ENCODE measurements at regions not wholly inside any gene's neighbourhood (a gene's known extent, or its start where the extent isn't known, plus 50 kb on each side); places are given as distances from the start of the nearest gene placed in this dataset.

GRCh38 chr14:95428557-95428956 lies 87.9 kb downstream of the SYNE3 start:
- no peak overlapping the region for H3K4me3 ChIP-seq (ENCODE audit: low read depth, low read length)
- no peak for TF ChIP-seq CTCF (conservative IDR thresholded peaks at IDR 0.05; ENCODE audit: low read depth, low read length)
- no peak for DNase-seq (ENCODE audit: low read depth)

- TF ChIP-seq CTCF (conservative IDR thresholded peaks at IDR 0.05; ENCODE audit: low read depth, low read length), result no peak
- DNase-seq (ENCODE audit: low read depth), result no peak
These were observed 90.4 kb downstream of the SYNE3 start for GRCh38 chr14:95426116-95426475.

GRCh38 chr14:95425369-95426115 lies 90.9 kb downstream of the SYNE3 start:
- TF ChIP-seq CTCF (conservative IDR thresholded peaks at IDR 0.05; ENCODE audit: low read depth, low read length), result no peak
- H3K4me3 ChIP-seq (ENCODE audit: low read depth, low read length), result no peak overlapping the region
- DNase-seq (ENCODE audit: low read depth), result no peak

More at GRCh38 chr14:95426116-95426475, 90.4 kb downstream of the SYNE3 start:
- H3K4me3 ChIP-seq (ENCODE audit: low read depth, low read length), result no peak overlapping the region

DNA sequence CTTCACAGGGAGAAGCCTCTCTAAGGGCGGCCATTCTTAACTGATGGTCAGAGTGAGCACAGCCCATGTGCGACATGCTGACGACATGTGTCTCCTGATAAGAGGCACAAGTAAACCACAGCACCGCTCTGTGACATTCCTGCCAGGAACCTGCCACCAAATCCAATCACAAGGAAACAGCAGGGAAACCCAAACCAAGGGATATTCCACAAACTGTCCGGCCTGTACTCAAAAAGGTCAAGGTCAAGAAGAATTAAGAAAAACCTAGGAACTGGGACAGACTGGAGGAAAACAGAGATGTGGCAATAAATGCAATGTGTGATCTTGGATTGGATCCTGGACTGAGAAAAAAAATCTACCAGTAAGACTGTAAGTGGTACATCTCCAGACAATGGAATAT lies 91.9 kb downstream of the SYNE3 start:
- TF ChIP-seq CTCF (conservative IDR thresholded peaks at IDR 0.05; ENCODE audit: low read depth, low read length), result no peak
- H3K4me3 ChIP-seq (ENCODE audit: low read depth, low read length), result no peak overlapping the region
- DNase-seq (ENCODE audit: low read depth), result no peak

DNA sequence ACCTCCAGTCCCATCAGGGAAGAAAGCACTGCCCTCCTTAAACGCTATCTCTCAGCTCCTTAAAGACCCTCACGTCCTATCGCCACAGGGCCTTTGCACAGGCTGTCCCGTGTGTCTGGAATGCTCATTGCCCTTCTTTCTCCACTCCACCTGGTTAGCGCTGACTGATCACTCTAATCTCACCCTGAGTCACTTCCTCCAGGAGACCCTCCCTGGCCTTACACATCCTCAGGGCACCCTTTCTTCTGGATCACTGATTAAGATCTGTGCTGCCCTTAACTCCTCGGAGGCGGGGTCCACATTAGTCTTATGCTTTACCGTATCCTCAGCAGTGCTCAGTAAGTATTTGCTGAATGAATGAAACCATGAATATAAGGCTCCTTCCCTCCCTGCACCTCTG lies 94.7 kb downstream of the SYNE3 start:
- no peak overlapping the region for H3K4me3 ChIP-seq (ENCODE audit: low read depth, low read length)
- DNase-seq (ENCODE audit: low read depth), result no peak
- no peak for TF ChIP-seq CTCF (conservative IDR thresholded peaks at IDR 0.05; ENCODE audit: low read depth, low read length)

DNA sequence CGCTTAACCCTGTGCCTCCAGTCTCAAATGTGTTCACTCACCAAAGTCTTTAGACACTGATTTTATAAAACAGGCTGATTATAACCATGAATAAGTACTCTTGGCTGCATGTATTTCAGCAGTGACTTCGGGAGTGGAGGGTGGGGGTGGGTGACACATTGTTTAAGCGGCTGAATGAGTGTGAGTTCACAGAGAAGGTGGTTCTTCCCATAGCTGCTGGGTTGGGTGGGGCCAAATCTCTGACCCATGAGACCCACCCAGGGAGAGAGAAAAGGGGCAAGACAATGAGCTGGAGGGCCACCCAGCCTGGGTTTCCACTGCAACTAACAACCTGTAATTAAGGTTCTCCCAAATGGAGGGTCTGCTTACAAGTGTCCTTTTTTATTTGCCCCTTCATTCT lies 96.4 kb downstream of the SYNE3 start:
- no peak for DNase-seq (ENCODE audit: low read depth)
- no peak overlapping the region for H3K4me3 ChIP-seq (ENCODE audit: low read depth, low read length)
- TF ChIP-seq CTCF (conservative IDR thresholded peaks at IDR 0.05; ENCODE audit: low read depth, low read length), result no peak

- H3K4me3 ChIP-seq (ENCODE audit: low read depth, low read length), result no peak overlapping the region
- no peak for TF ChIP-seq CTCF (conservative IDR thresholded peaks at IDR 0.05; ENCODE audit: low read depth, low read length)
- no peak for DNase-seq (ENCODE audit: low read depth)
These were observed 96.9 kb downstream of the SYNE3 start for GRCh38 chr14:95419569-95419968.

Measured in epithelial cell of proximal tubule (primary cell).